OCI-LY1 (cell line): ENCODE measurements at regions not wholly inside any gene's neighbourhood (a gene's known extent, or its start where the extent isn't known, plus 50 kb on each side); places are given as distances from the start of the nearest gene placed in this dataset.

ENCODE experiments used
- H2AFZ ChIP-seq: fragments of 200-600 bp; sonication (generic), shearing (Covaris generic); 2 replicates; pipeline ENCODE4 v1.6.0; 2014; ENCODE audit warnings: antibody characterized with exemption, mild to moderate bottlenecking, low read length
- H3F3A ChIP-seq: fragments of 200-600 bp; sonication (generic), shearing (Covaris generic); 2 replicates; pipeline ENCODE4 v1.6.0; 2014; ENCODE audit warnings: mild to moderate bottlenecking, antibody characterized with exemption, low read length, moderate library complexity; ENCODE audit not compliant: insufficient read depth
- H3K27ac ChIP-seq: fragments of 200-600 bp; sonication (generic); 2 replicates; pipeline ENCODE4 v1.5.1; 2014; ENCODE audit warnings: low read length, mixed run types, mild to moderate bottlenecking, low read depth; ENCODE audit not compliant: poor library complexity, severe bottlenecking
- H3K27me3 ChIP-seq: fragments of 200-600 bp; sonication (generic); 2 replicates; pipeline ENCODE4 v1.6.0; 2014; ENCODE audit warnings: antibody characterized with exemption, mild to moderate bottlenecking, low read length, moderate library complexity; ENCODE audit not compliant: insufficient read depth
- H3K36me3 ChIP-seq: fragments of 200-600 bp; sonication (generic); 2 replicates; pipeline ENCODE4 v1.6.1; 2014; ENCODE audit warnings: mild to moderate bottlenecking, antibody characterized with exemption, low read length, moderate library complexity, mixed read lengths; ENCODE audit not compliant: insufficient read depth
- H3K4me1 ChIP-seq: fragments of 200-600 bp; sonication (generic); 2 replicates; pipeline ENCODE4 v1.5.1; 2014; ENCODE audit warnings: mild to moderate bottlenecking, low read length, moderate library complexity; ENCODE audit not compliant: insufficient read depth, severe bottlenecking
- H3K4me2 ChIP-seq: fragments of 200-600 bp; sonication (generic), shearing (Covaris generic); 2 replicates; pipeline ENCODE4 v1.6.1; 2014; ENCODE audit warnings: low read length
- H3K4me3 ChIP-seq: fragments of 200-600 bp; sonication (generic); 2 replicates; pipeline ENCODE4 v1.5.1; 2014; ENCODE audit warnings: low read length, low read depth, mild to moderate bottlenecking, mixed read lengths; ENCODE audit not compliant: poor library complexity, severe bottlenecking
- H3K79me2 ChIP-seq: fragments of 200-600 bp; shearing (Covaris generic); 2 replicates; pipeline ENCODE4 v1.6.1; 2016; ENCODE audit warnings: mixed run types, low read length, mixed read lengths; ENCODE audit not compliant: insufficient read depth
- H3K9ac ChIP-seq: fragments of 200-600 bp; sonication (generic), shearing (Covaris generic); 2 replicates; pipeline ENCODE4 v1.6.1; 2014; ENCODE audit warnings: mild to moderate bottlenecking, low read length, mixed read lengths
- H3K9me2 ChIP-seq: fragments of 200-600 bp; sonication (generic), shearing (Covaris generic); 2 replicates; pipeline ENCODE4 v1.6.1; 2014; ENCODE audit warnings: low read depth, mild to moderate bottlenecking, low read length, mixed read lengths
- H3K9me3 ChIP-seq: fragments of 200-600 bp; shearing (Covaris generic); 2 replicates; pipeline ENCODE4 v1.6.1; 2014; ENCODE audit warnings: low read length, mixed read lengths
- H4K20me1 ChIP-seq: fragments of 200-600 bp; sonication (generic), shearing (Covaris generic); 2 replicates; pipeline ENCODE4 v1.6.0; 2016; ENCODE audit warnings: mild to moderate bottlenecking, low read length; ENCODE audit not compliant: insufficient read depth
- CTCF ChIP-seq: fragments of 200-600 bp; sonication (generic), shearing (Covaris generic); IDR thresholded peaks from 2 replicates; pipeline ENCODE4 v1.5.1; 2017; ENCODE audit warnings: mild to moderate bottlenecking, antibody characterized with exemption, low read length, moderate library complexity, mixed read lengths
- EZH2 ChIP-seq: fragments of 200-600 bp; sonication (generic), shearing (Covaris generic); IDR thresholded peaks from 2 replicates; pipeline ENCODE4 v1.8.0; 2017; ENCODE audit warnings: borderline replicate concordance, mixed run types, mild to moderate bottlenecking, antibody characterized with exemption, low read length, moderate library complexity, mixed read lengths

- no peaks in the 10 kb centered on the region for H3K4me1 ChIP-seq
- no peak overlapping the region for H3K9ac ChIP-seq
- H3K9me2 ChIP-seq, result no peaks in the 10 kb centered on the region
- no peaks in the 10 kb centered on the region for H3F3A ChIP-seq
- TF ChIP-seq CTCF, result no peak
- no peak for TF ChIP-seq EZH2
- H4K20me1 ChIP-seq, result no peaks in the 10 kb centered on the region
- H3K36me3 ChIP-seq, result no peaks in the 10 kb centered on the region; the same call in 1 of the 2 replicates
- H3K27me3 ChIP-seq, result peaks cover 4% of the 10 kb centered on the region; the same call in 1 of the 2 replicates
- no peak overlapping the region for H3K27ac ChIP-seq
- no peak overlapping the region for H2AFZ ChIP-seq
- no peaks in the 10 kb centered on the region for H3K79me2 ChIP-seq
- H3K4me2 ChIP-seq, result no peak overlapping the region
- no peak overlapping the region for H3K4me3 ChIP-seq
- H3K9me3 ChIP-seq, result peaks cover 6% of the 10 kb centered on the region
Measured at GRCh38 chr17:17425591-17425990, 51.2 kb upstream of the MED9 start.

GRCh38 chr17:17426184-17426583 lies 50.6 kb upstream of the MED9 start:
- H3K79me2 ChIP-seq, result no peaks in the 10 kb centered on the region
- no peaks in the 10 kb centered on the region for H3K4me1 ChIP-seq
- peaks cover 6% of the 10 kb centered on the region for H3K9me3 ChIP-seq
- no peaks in the 10 kb centered on the region; the same call in 1 of the 2 replicates for H3K36me3 ChIP-seq
- no peak overlapping the region for H2AFZ ChIP-seq
- H3F3A ChIP-seq, result no peaks in the 10 kb centered on the region
- H3K9me2 ChIP-seq, result no peaks in the 10 kb centered on the region
- no peak overlapping the region for H3K9ac ChIP-seq
- no peaks in the 10 kb centered on the region for H4K20me1 ChIP-seq
- H3K27me3 ChIP-seq, result peaks cover 4% of the 10 kb centered on the region; the same call in 1 of the 2 replicates
- TF ChIP-seq EZH2 (no peak), CTCF (no peak)
- H3K27ac ChIP-seq, result no peak overlapping the region
- no peak overlapping the region for H3K4me3 ChIP-seq
- no peak overlapping the region for H3K4me2 ChIP-seq
